ENCODE measurements at regions not wholly inside any gene's neighbourhood (a gene's known extent, or its start where the extent isn't known, plus 50 kb on each side); places are given as distances from the start of the nearest gene placed in this dataset.

GRCh38 chr11:106238704-106239360, 161.4 kb downstream of the AASDHPPT start:
- Histone ChIP-seq H3K4me2 (ENCODE audit: low read length) (no peak overlapping the region), H4K20me1 (ENCODE audit: control insufficient read depth, insufficient read depth, low read depth, low read length) (no peaks in the 10 kb centered on the region), H3K27me3 (ENCODE audit: control insufficient read depth, low read length) (no peaks in the 10 kb centered on the region), H3K4me1 (ENCODE audit: control insufficient read depth, low read length) (peaks cover 5% of the 10 kb centered on the region; the same call in 1 of the 2 replicates), H3K9me2 (replicated peaks; ENCODE audit: control insufficient read depth, low read length) (no peaks in the 10 kb centered on the region), H3K9me3 (ENCODE audit: control insufficient read depth, insufficient read depth, low read length) (no peaks in the 10 kb centered on the region), H3K79me2 (ENCODE audit: control insufficient read depth, low read length) (no peaks in the 10 kb centered on the region), H3K36me3 (ENCODE audit: control insufficient read depth, low read length) (no peaks in the 10 kb centered on the region), H3K4me3 (ENCODE audit: low read length) (no peak overlapping the region), H3K27ac (ENCODE audit: low read depth, low read length) (no peak overlapping the region), H3F3A (ENCODE audit: control insufficient read depth, insufficient read depth) (no peaks in the 10 kb centered on the region)
- TF ChIP-seq EZH2phosphoT487 (IDR thresholded peaks at IDR 0.05; ENCODE audit: borderline replicate concordance, low read length): no peak
- TF ChIP-seq, protein P1, sequence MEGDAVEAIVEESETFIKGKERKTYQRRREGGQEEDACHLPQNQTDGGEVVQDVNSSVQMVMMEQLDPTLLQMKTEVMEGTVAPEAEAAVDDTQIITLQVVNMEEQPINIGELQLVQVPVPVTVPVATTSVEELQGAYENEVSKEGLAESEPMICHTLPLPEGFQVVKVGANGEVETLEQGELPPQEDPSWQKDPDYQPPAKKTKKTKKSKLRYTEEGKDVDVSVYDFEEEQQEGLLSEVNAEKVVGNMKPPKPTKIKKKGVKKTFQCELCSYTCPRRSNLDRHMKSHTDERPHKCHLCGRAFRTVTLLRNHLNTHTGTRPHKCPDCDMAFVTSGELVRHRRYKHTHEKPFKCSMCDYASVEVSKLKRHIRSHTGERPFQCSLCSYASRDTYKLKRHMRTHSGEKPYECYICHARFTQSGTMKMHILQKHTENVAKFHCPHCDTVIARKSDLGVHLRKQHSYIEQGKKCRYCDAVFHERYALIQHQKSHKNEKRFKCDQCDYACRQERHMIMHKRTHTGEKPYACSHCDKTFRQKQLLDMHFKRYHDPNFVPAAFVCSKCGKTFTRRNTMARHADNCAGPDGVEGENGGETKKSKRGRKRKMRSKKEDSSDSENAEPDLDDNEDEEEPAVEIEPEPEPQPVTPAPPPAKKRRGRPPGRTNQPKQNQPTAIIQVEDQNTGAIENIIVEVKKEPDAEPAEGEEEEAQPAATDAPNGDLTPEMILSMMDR (IDR thresholded peaks at IDR 0.05; ENCODE audit: low read depth, low read length, poor library complexity, severe bottlenecking): no peak

GRCh38 chr11:106241601-106242257, 164.3 kb downstream of the AASDHPPT start:
- Histone ChIP-seq H3K27ac (ENCODE audit: low read depth, low read length) (no peak overlapping the region), H3K9me2 (replicated peaks; ENCODE audit: control insufficient read depth, low read length) (no peaks in the 10 kb centered on the region), H3K4me2 (ENCODE audit: low read length) (no peak overlapping the region), H3K4me3 (ENCODE audit: low read length) (no peak overlapping the region), H3K9me3 (ENCODE audit: control insufficient read depth, insufficient read depth, low read length) (0 out of 2 replicates have a peak, but pooled peaks cover 4% of the 10 kb centered on the region), H4K20me1 (ENCODE audit: control insufficient read depth, insufficient read depth, low read depth, low read length) (no peaks in the 10 kb centered on the region), H3F3A (ENCODE audit: control insufficient read depth, insufficient read depth) (no peaks in the 10 kb centered on the region), H3K36me3 (ENCODE audit: control insufficient read depth, low read length) (no peaks in the 10 kb centered on the region), H3K27me3 (ENCODE audit: control insufficient read depth, low read length) (no peaks in the 10 kb centered on the region), H3K4me1 (ENCODE audit: control insufficient read depth, low read length) (no peaks in the 10 kb centered on the region), H3K79me2 (ENCODE audit: control insufficient read depth, low read length) (no peaks in the 10 kb centered on the region)
- TF ChIP-seq, protein P1 (IDR thresholded peaks at IDR 0.05; ENCODE audit: low read depth, low read length, poor library complexity, severe bottlenecking): no peak
- no peak for TF ChIP-seq EZH2phosphoT487 (IDR thresholded peaks at IDR 0.05; ENCODE audit: borderline replicate concordance, low read length)

GRCh38 chr11:106242718-106243415, 165.4 kb downstream of the AASDHPPT start:
- TF ChIP-seq, protein P1 (IDR thresholded peaks at IDR 0.05; ENCODE audit: low read depth, low read length, poor library complexity, severe bottlenecking): no peak
- H3K4me3 ChIP-seq (ENCODE audit: low read length): no peak overlapping the region
- 0 out of 2 replicates have a peak, but pooled peaks cover 6% of the 10 kb centered on the region for H3K9me3 ChIP-seq (ENCODE audit: control insufficient read depth, insufficient read depth, low read length)
- no peaks in the 10 kb centered on the region for H3K4me1 ChIP-seq (ENCODE audit: control insufficient read depth, low read length)
- no peaks in the 10 kb centered on the region for H3K9me2 ChIP-seq (replicated peaks; ENCODE audit: control insufficient read depth, low read length)
- no peaks in the 10 kb centered on the region for H3K27me3 ChIP-seq (ENCODE audit: control insufficient read depth, low read length)
- no peak overlapping the region for H3K27ac ChIP-seq (ENCODE audit: low read depth, low read length)
- H3K36me3 ChIP-seq (ENCODE audit: control insufficient read depth, low read length): no peaks in the 10 kb centered on the region
- no peaks in the 10 kb centered on the region for H3K79me2 ChIP-seq (ENCODE audit: control insufficient read depth, low read length)
- H3K4me2 ChIP-seq (ENCODE audit: low read length): no peak overlapping the region
- no peaks in the 10 kb centered on the region for H4K20me1 ChIP-seq (ENCODE audit: control insufficient read depth, insufficient read depth, low read depth, low read length)
- H3F3A ChIP-seq (ENCODE audit: control insufficient read depth, insufficient read depth): no peaks in the 10 kb centered on the region
